Urinary bladder (tissue), 3 donors: ENCODE measurements at regions not wholly inside any gene's neighbourhood (a gene's known extent, or its start where the extent isn't known, plus 50 kb on each side); places are given as distances from the start of the nearest gene placed in this dataset.

Experiments
- DNase-seq: peaks from one replicate; pipeline ENCODE4 v3.0.0-alpha.2; 2015; ENCODE audit errors: extremely low spot score
- H3K27ac ChIP-seq: one replicate; pipeline ENCODE4 v1.5.1; 2013; ENCODE audit warnings: low read depth, mild to moderate bottlenecking, moderate library complexity
- H3K36me3 ChIP-seq: one replicate; pipeline ENCODE4 v1.6.1; 2013; ENCODE audit warnings: mild to moderate bottlenecking, moderate library complexity; ENCODE audit not compliant: insufficient read depth
- H3K4me1 ChIP-seq: one replicate; pipeline ENCODE4 v1.6.1; 2013; ENCODE audit warnings: mild to moderate bottlenecking, moderate library complexity; ENCODE audit not compliant: insufficient read depth
- H3K4me3 ChIP-seq: one replicate; pipeline ENCODE4 v1.5.1; 2013; ENCODE audit warnings: low read depth, low read length
- WGBS: extraction: QIAGEN DNeasy Blood & Tissue Kit; methylation state at CpG from one replicate; pipeline ENCODE4 v1.1.7; 2013; 5-methylcytosine and 5-hydroxymethylcytosine counted together
- donor health status: healthy with polysubstance abuse.
- donor health status: healthy.

DNA sequence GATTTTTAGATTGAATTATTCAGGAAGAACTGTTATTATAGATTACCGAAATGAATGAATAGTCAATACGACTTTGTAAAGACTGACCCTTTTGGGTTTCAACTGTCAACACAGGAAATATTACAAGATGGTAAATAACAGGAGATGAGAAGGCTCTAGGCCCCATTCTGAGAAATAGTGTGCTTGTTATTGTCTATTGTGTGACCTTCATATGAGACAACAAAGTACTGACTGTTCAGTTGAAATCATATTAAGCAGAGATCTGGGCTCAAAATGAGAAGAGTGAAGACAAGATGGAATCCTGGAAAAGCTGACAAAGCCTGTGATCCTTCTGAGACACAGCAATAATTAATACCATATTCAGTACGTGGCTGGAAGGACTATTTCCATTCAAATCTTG is 503.8 kb downstream of the INHBA start:
- H3K4me3 ChIP-seq = no peak overlapping the region
- 90% methylated on average over 3 of the region's 3 CpGs for WGBS
- H3K4me1 ChIP-seq = no peaks in the 10 kb centered on the region
- H3K27ac ChIP-seq = no peak overlapping the region
- no peaks in the 10 kb centered on the region for H3K36me3 ChIP-seq
- no peak for DNase-seq

DNA sequence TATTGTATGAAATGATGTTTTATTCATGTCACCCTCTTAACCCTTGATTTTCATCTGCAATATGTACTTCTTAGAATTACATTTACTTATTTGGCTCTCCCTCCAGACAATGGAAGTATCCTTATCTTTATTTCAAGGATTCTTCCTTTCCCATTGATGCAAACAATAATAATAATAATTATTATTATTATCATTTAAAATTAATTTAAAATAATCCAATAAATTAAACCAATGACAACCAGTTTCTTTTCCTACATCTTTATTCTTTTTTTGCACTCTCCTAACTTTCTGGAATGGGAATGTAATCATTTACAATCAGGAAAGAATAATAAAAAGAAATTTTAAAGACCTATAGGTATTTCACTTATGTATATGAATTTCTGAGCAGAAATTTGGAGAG is 504.4 kb downstream of the INHBA start:
- Histone ChIP-seq H3K36me3 (no peaks in the 10 kb centered on the region), H3K27ac (no peak overlapping the region), H3K4me1 (no peaks in the 10 kb centered on the region), H3K4me3 (no peak overlapping the region)
- DNase-seq = no peak

DNA sequence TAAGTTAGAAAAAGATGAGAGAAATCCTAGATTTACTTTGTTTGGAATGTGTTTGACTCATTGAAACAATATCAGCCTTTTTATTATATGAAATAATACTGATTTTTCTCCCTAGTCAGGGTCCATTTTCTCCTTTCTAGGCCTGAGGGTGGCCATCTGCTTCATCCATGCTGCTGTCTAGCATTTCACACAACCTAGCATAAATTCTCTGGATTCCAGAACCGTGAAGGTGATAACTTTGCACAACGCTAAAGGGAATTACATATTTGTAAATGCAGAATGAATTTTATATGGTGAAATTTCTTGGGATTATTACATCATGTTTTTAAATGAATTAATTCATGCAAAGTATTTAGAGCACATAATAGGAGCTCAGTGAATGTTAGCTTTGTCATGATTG is 505.1 kb downstream of the INHBA start:
- Histone ChIP-seq H3K36me3 (no peaks in the 10 kb centered on the region), H3K27ac (no peak overlapping the region), H3K4me3 (no peak overlapping the region), H3K4me1 (no peaks in the 10 kb centered on the region)
- WGBS = 85% methylated on average over 2 of the region's 2 CpGs
- no peak for DNase-seq

DNA sequence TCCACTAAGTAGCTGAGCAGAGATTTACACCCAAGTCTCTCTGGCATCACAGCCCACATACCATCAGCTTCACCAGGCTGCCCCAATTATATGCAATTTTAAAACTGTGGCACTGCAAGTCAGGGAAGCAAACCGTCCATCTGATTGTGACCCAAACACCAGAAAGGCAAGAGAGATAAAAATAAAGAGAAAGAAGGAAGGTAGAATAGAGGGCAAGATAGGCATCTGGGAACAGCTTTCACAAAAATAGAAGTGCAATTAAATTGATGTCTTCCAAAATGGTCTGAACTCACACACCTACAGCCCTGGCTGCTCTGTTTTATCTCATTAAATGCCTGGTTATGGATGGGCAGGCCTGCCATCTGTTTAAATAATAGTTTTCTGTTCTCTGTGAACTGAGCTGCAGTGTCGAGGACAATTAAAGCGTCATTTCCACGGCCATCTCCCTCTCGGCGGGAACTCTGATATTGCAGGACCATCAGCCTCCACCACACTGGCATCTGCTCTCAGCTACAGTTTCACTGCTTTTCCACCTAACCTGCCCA is 509.1 kb downstream of the INHBA start:
- WGBS = 91% methylated on average over 6 of the region's 6 CpGs

DNA sequence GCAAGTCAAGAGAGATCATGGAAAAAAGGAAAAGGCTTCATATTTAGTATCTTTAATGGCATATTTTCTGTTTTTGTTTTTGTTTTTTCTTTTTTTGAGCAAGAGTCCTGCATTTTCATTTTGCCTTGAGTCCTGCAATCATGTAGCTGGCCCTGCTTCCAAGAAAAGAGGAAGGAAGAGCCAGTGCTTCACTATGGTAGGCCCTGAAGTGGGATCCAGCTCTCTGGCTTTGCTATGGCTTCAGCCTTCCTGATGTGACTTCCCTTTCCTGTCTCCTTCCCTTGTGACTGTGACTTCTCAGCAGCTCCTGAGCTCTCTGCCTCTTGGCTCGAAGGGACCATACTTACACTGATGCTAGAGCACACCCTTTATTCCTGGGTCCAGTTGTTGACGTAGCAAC is 512.3 kb downstream of the INHBA start:
- H3K4me1 ChIP-seq = no peaks in the 10 kb centered on the region
- 49% methylated on average over 2 of the region's 2 CpGs for WGBS
- H3K36me3 ChIP-seq = no peaks in the 10 kb centered on the region
- DNase-seq = no peak
- H3K4me3 ChIP-seq = no peak overlapping the region
- H3K27ac ChIP-seq = no peak overlapping the region

More for the DNA sequence above, 509.1 kb downstream of the INHBA start:
- no peak overlapping the region for H3K4me3 ChIP-seq
- no peak for DNase-seq
- no peaks in the 10 kb centered on the region for H3K4me1 ChIP-seq
- H3K36me3 ChIP-seq = no peaks in the 10 kb centered on the region
- no peak overlapping the region for H3K27ac ChIP-seq

DNA sequence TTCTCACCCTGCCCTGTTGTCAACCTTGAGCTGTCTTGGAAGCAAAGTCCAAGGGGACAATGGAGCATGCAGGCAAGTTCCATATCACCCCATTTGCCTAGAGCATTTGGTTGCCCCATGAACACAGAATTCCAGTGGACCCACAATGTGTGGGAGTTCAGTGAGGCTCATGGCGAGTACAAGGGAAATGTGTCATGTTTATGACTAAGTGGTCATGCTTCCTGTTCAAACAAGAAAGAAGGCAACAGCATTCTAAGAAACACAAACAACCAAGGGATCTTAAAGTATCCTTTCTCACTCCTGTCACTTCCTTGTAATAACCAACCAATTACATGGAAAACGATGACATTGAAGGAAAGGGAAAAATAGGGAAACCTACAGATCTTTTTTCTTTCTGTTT is 513.0 kb downstream of the INHBA start:
- 70% methylated on average over 2 of the region's 2 CpGs for WGBS
- DNase-seq = no peak
- H3K27ac ChIP-seq = no peak overlapping the region

DNA sequence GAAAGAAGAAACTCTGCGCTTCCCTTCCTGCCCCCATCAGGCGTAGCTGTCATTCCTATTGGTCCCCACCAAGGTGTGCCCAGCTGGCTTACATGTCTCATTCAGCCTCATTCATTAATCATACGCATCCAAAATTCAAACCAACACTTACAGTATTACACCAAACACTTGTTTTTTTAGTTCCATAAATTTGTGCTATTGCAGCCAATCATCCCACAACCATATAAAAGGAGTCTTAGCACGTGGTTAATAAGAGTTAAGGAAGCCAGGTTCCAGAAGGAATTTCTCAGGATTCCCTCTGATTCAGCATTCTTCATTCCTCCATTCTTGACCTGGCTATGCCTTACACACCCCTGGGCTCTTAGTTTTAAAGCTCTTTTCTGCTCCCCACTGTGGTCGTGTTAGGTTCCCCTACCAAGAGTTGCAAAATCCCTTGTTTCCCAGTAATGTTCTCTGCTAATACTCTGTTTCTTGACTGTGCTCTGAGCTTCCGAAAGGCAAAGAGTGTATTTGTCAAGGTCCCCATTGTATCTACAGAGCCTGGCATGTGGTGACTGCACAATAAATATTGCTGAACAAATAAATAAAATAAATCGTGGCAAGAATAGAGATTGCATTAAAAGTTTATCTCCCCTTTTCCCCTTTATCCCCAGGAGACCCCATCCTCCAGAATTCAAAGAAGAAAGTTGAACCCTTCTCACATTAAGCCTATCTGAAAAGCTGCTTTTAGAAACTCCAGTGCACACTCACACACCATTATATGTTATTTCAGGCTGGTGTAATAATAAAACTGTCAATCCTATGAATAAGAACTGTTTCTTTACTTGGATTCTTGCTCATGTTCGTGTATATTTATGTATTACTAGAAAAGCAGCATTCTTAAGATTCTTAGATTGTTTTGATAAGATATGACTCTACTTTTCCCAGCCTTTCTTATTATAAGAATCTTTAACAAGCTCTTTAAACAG is 514.4 kb downstream of the INHBA start:
- 63% methylated on average over 8 of the region's 8 CpGs for WGBS
- H3K4me1 ChIP-seq = no peaks in the 10 kb centered on the region
- H3K27ac ChIP-seq = no peak overlapping the region
- no peaks in the 10 kb centered on the region for H3K36me3 ChIP-seq
- peak; percentile 49 for DNase-seq
- no peak overlapping the region for H3K4me3 ChIP-seq

More for the DNA sequence above, 513.0 kb downstream of the INHBA start:
- Histone ChIP-seq H3K4me3 (no peak overlapping the region), H3K36me3 (no peaks in the 10 kb centered on the region), H3K4me1 (no peaks in the 10 kb centered on the region)

DNA sequence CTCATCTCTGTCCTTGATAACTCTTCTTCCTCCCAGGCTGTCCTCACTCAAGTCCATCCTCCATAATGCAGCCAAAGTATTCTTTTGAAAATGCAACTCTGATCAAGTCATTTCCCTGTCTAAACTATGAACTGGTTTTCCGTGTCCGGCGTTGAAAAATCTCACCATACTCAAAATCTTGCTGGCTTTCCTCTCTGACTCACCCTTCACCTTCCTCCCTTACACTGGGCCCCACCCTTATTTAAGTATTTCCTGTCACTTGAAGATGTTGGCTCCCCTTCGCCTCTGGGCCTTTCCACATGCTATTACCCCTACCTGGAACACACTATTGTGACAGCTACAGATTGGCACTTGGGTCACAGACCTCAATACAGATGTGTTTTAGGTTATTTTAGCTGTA is 515.6 kb downstream of the INHBA start:
- Histone ChIP-seq H3K4me1 (no peaks in the 10 kb centered on the region), H3K36me3 (no peaks in the 10 kb centered on the region), H3K4me3 (no peak overlapping the region), H3K27ac (no peak overlapping the region)
- 87% methylated on average over 4 of the region's 4 CpGs for WGBS
- no peak for DNase-seq

DNA sequence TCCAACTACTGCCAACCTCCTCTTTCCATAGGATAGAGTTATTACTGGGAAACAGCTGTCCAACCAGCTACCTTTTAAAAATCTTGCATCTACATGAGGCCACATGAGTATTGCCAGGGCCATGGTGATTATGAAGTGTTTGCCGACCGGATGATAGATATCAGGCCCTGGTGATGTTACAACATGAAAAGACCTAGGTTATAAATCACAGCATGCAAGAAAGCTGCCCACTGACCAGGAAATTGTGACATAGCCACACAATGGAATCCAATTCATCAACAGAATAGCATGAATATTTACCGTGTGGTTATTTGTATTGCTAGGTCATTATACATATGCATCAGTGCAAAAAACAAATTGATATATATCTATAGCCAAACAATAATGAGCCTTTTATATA is 517.0 kb downstream of the INHBA start:
- no peak for DNase-seq
- WGBS = 57% methylated on average over 3 of the region's 3 CpGs

DNA sequence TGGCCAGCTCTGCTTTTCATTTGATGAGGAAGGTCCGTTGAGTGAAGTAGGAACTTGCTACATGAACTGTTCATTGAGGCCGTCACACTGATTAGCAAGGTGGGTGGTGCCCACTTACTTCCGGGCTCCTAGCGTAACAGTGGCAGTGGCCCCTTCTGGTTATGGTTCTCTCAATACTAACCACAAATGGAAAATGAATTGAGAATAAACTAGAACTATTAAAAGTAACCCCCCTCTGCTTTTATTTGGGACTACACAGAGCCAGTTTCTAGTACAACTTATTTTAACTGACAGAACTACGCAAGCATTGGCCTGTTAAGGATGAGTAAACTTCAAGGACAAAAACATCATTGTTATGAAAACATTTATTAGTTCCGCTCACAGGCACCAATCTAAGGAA is 519.1 kb downstream of the INHBA start:
- DNase-seq = no peak
- Histone ChIP-seq H3K36me3 (no peaks in the 10 kb centered on the region), H3K27ac (no peak overlapping the region), H3K4me3 (no peak overlapping the region), H3K4me1 (no peaks in the 10 kb centered on the region)
- 94% methylated on average over 6 of the region's 6 CpGs for WGBS

More for the DNA sequence above, 517.0 kb downstream of the INHBA start:
- Histone ChIP-seq H3K4me3 (no peak overlapping the region), H3K36me3 (no peaks in the 10 kb centered on the region), H3K4me1 (no peaks in the 10 kb centered on the region), H3K27ac (no peak overlapping the region)

DNA sequence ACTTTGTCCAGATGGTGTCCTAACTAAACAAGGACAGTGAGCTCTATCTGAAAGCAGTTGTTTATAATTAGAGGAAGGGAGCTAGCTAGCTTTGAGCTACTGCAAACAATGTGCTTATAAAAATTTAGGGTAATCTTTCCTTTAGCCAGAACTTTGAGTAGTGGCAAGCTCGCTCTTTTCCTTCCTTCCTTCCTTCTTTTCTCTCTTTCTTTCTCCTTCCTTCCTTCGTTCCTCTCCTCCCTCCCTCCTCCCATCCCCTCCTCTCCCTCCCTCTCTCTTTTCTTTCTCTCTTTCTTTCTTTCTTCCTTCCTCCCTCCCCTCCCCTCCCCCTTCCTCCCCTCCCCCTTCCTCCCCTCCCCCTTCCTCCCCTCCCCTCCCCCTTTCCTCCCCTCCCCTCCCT is 520.1 kb downstream of the INHBA start:
- no peaks in the 10 kb centered on the region for H3K36me3 ChIP-seq
- H3K27ac ChIP-seq = no peak overlapping the region
- DNase-seq = no peak
- no peak overlapping the region for H3K4me3 ChIP-seq
- 85% methylated on average over 2 of the region's 2 CpGs for WGBS
- no peaks in the 10 kb centered on the region for H3K4me1 ChIP-seq

DNA sequence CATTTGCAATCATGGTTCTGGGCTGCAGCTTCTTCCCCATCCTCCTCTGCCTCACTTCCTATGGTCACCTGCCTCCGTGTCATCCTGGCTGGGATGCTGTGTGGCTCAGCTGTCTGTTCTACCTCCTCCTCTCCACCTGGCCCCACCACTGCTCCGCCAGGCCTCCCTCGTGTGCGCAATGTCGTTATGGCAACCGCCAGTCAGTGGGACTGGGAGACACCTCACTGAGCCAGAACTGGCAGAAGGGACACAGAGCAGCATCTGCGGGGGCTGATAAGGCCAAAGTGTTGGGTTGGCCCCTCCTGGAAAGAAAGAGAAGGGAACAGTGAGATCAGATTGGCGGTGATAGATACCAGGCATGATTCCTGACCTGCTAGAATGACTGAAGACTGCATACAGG is 527.5 kb downstream of the INHBA start:
- H3K4me3 ChIP-seq = no peak overlapping the region
- 96% methylated on average over 8 of the region's 8 CpGs for WGBS
- H3K4me1 ChIP-seq = no peaks in the 10 kb centered on the region
- no peak for DNase-seq
- no peaks in the 10 kb centered on the region for H3K36me3 ChIP-seq
- H3K27ac ChIP-seq = no peak overlapping the region

DNA sequence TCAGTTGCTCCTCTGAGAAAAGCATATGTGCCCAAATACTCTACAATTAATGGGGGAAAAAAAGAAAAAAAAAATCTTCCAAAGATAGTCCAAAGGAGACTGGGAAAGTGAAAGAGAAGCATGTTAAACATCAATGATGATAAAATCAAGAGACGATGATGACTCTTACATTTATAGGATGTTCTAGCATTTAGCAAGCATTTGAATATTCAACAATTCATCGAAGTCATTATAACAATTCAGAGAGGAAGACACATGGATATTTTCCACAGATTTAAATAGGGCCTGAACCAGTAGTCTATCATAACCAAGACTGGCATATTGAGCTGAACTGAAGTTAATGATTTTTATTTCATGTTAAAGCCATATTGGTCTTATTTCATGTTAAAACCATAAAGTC is 528.4 kb downstream of the INHBA start:
- H3K36me3 ChIP-seq = no peaks in the 10 kb centered on the region
- no peaks in the 10 kb centered on the region for H3K4me1 ChIP-seq
- no peak for DNase-seq
- no peak overlapping the region for H3K4me3 ChIP-seq
- no peak overlapping the region for H3K27ac ChIP-seq
- 84% methylated on average over 2 of the region's 2 CpGs for WGBS

DNA sequence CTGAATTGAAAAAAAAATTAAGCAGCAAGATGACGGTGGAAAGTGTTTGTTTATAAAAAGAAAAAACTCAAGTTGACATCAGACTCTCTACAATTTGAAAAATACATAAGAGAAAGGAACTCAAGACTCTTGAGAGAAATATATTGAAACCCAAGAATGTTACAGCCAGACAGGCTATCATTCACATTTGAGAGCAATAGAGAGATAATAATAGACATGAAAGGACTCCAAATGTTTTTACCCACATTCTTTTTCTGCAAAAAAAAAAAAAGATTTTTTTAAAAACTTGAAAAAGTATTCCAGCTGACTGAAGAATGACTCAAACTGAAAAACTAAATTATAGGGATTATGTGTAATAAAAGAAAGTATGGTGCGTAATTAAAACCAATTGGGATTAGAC is 532.4 kb downstream of the INHBA start:
- no peak for DNase-seq
- 70% methylated on average over 2 of the region's 2 CpGs for WGBS
- Histone ChIP-seq H3K36me3 (no peaks in the 10 kb centered on the region), H3K4me3 (no peak overlapping the region), H3K27ac (no peak overlapping the region), H3K4me1 (no peaks in the 10 kb centered on the region)
